Neuronal stem cell (in vitro differentiated cells): ENCODE measurements at regions not wholly inside any gene's neighbourhood (a gene's known extent, or its start where the extent isn't known, plus 50 kb on each side); places are given as distances from the start of the nearest gene placed in this dataset.

Source experiments
- DNase-seq: peaks from one replicate; pipeline ENCODE4 v3.0.0-alpha.2; 2013; ENCODE audit warnings: low spot score
- H2AFZ ChIP-seq: one replicate; pipeline ENCODE4 v1.6.1; 2013; ENCODE audit warnings: mild to moderate bottlenecking, low read length, inconsistent platforms
- H2AK5ac ChIP-seq: 2 replicates; pipeline ENCODE4 v1.6.1; 2013; ENCODE audit warnings: low read depth, mild to moderate bottlenecking, inconsistent platforms, low read length, moderate library complexity, mixed read lengths
- H2BK120ac ChIP-seq: 2 replicates; pipeline ENCODE4 v1.6.1; 2013; ENCODE audit warnings: low read depth, mild to moderate bottlenecking, inconsistent platforms, low read length, moderate library complexity, mixed read lengths
- H2BK12ac ChIP-seq: one replicate; pipeline ENCODE4 v1.6.1; 2013; ENCODE audit warnings: low read length, inconsistent platforms
- H2BK15ac ChIP-seq: 2 replicates; pipeline ENCODE4 v1.6.1; 2013; ENCODE audit warnings: mild to moderate bottlenecking, low read length, inconsistent platforms, mixed read lengths
- H2BK5ac ChIP-seq: one replicate; pipeline ENCODE4 v1.6.1; 2013; ENCODE audit warnings: inconsistent platforms, mild to moderate bottlenecking, low read length, moderate library complexity
- H3K14ac ChIP-seq: one replicate; pipeline ENCODE4 v1.6.1; 2013; ENCODE audit warnings: low read length, inconsistent platforms
- H3K18ac ChIP-seq: 2 replicates; pipeline ENCODE4 v1.6.1; 2013; ENCODE audit warnings: low read length, inconsistent platforms
- H3K23ac ChIP-seq: 2 replicates; pipeline ENCODE4 v1.6.1; 2013; ENCODE audit warnings: low read depth, mild to moderate bottlenecking, mixed read lengths, low read length, inconsistent platforms; ENCODE audit not compliant: poor library complexity
- H3K27ac ChIP-seq: replicated peaks from 3 replicates; pipeline ENCODE4 v1.5.1; 2013; ENCODE audit warnings: low read length, inconsistent platforms
- H3K27me3 ChIP-seq, 3 experiments: 2 replicates each; pipeline ENCODE4 v1.6.1; 2013; ENCODE audit warnings: low read length in 3 of 3, mild to moderate bottlenecking in 2 of 3, inconsistent platforms in 1 of 3, low read depth in 1 of 3, mixed read lengths in 1 of 3, moderate library complexity in 1 of 3; ENCODE audit not compliant: control insufficient read depth in 3 of 3, insufficient read depth in 3 of 3
- H3K36me3 ChIP-seq, 2 donors: replicated peaks in 1 of 2; 2 replicates each; pipeline ENCODE4 v1.6.1; 2013; ENCODE audit warnings: low read length in 2 of 2; ENCODE audit not compliant: control insufficient read depth in 2 of 2, insufficient read depth in 2 of 2
- H3K4ac ChIP-seq: 2 replicates; pipeline ENCODE4 v1.6.1; 2013; ENCODE audit warnings: inconsistent platforms, mild to moderate bottlenecking, low read length, moderate library complexity
- H3K4me1 ChIP-seq, 2 donors: 1 replicate in 1 of 2; 2 replicates in 1 of 2; pipeline ENCODE4 v1.6.1; 2013; ENCODE audit warnings: low read length in 2 of 2, low read depth in 1 of 2; ENCODE audit not compliant: control insufficient read depth in 2 of 2, insufficient read depth in 1 of 2
- H3K4me2 ChIP-seq: one replicate; pipeline ENCODE4 v1.6.1; 2013; ENCODE audit warnings: mild to moderate bottlenecking, low read length, inconsistent platforms; ENCODE audit not compliant: insufficient read depth, poor library complexity, severe bottlenecking
- H3K4me3 ChIP-seq, 2 donors: 2 replicates each; pipeline ENCODE4 v1.5.1; 2013; ENCODE audit warnings: low read length in 2 of 2, mild to moderate bottlenecking in 2 of 2, inconsistent platforms in 1 of 2, moderate library complexity in 1 of 2
- H3K79me1 ChIP-seq: one replicate; pipeline ENCODE4 v1.6.1; 2013; ENCODE audit warnings: low read depth, mild to moderate bottlenecking, inconsistent platforms, low read length, moderate library complexity
- H3K9ac ChIP-seq: one replicate; pipeline ENCODE4 v1.6.1; 2013; ENCODE audit warnings: mild to moderate bottlenecking, low read depth, low read length, inconsistent platforms; ENCODE audit not compliant: poor library complexity
- H3K9me3 ChIP-seq, 2 donors: replicated peaks in 1 of 2; 2 replicates each; pipeline versions ENCODE3 to v1.6.1; 2013; ENCODE audit warnings: low read length in 2 of 2, mild to moderate bottlenecking in 2 of 2, inconsistent platforms in 1 of 2, low read depth in 1 of 2, mixed read lengths in 1 of 2, moderate library complexity in 1 of 2; ENCODE audit not compliant: control insufficient read depth in 2 of 2, insufficient read depth in 1 of 2
- H4K8ac ChIP-seq: one replicate; pipeline ENCODE4 v1.6.1; 2013; ENCODE audit warnings: low read depth, mild to moderate bottlenecking, inconsistent platforms, low read length, moderate library complexity
- H4K91ac ChIP-seq: one replicate; pipeline ENCODE4 v1.6.1; 2013; ENCODE audit warnings: low read length, low read depth, mild to moderate bottlenecking, inconsistent platforms; ENCODE audit not compliant: poor library complexity
- WGBS, 2 donors: extraction: QIAGEN DNeasy Blood & Tissue Kit; methylation state at CpG; one replicate each; pipeline ENCODE4 v1.1.7; 2013; ENCODE audit warnings: missing lambda C conversion rate in 2 of 2, mixed read lengths in 1 of 2; ENCODE audit not compliant: insufficient read length in 2 of 2, insufficient replicate concordance in 1 of 2; ENCODE audit errors: extremely low coverage in 2 of 2; 5-methylcytosine and 5-hydroxymethylcytosine counted together

DNA sequence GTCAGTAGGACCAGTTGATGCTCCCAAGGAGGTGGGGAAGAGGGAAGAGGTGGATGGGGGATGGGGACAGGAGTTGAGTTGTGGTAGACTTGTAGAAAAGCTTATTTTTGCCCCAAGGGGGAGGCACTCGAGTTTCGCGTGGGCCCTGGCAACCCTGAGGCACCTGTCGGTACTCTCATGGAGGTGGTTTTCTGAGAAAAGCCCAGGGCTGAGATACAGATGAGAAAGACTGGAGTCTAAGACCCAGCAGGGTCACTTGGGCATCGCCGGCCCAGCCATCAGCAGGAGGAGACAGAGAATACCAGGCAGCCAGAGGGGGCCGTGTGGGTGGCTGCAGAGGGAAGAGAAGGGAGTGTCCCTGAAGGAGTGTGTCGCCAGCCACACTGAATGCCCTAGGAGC is 57.7 kb upstream of the HPCAL1 start:
- Histone ChIP-seq H2BK120ac (no peak overlapping the region), H3K36me3 (no peaks in the 10 kb centered on the region), H4K91ac (no peak overlapping the region), H3K9ac (no peak overlapping the region), H3K18ac (no peak overlapping the region), H2BK5ac (no peak overlapping the region), H2AK5ac (no peak overlapping the region), H2BK12ac (no peak overlapping the region), H3K4ac (no peak overlapping the region), H3K23ac (no peak overlapping the region), H4K8ac (no peak overlapping the region), H3K4me3 (no peak overlapping the region), H3K79me1 (no peaks in the 10 kb centered on the region), H2AFZ (no peak overlapping the region), H3K4me1 (no peaks in the 10 kb centered on the region), H3K4me2 (no peak overlapping the region), H3K9me3 (no peaks in the 10 kb centered on the region), H3K27me3 (peaks cover 0 to 51% (median 0%) of the 10 kb centered on the region in 3 experiments), H3K14ac (no peak overlapping the region), H3K27ac (no peak overlapping the region), H2BK15ac (no peak overlapping the region)
- no CpG with 5 or more reads among the region's 8 CpGs for WGBS, 2 donors
- no peak for DNase-seq

DNA sequence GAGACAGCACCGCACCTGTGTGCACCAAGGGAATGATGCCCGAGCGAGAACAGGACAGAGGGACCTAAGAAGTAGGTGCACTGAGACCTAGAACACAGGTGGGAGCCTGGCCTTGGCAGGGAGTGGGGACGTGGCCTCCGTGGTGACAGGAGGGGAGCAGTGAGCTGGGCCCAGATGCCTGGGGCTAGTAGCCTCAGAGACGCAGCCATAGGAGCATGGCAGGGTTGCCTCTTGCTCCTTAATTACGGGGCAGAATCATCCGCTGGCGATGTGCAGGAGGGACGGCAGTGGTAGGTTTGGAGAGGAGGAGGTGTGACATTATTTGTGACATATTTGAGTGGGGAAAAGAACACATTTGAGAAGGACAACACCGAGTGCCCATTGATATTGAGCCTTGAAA is 57.0 kb upstream of the HPCAL1 start:
- Histone ChIP-seq H2BK15ac (no peak overlapping the region), H3K14ac (peak overlapping the region; percentile 66), H3K36me3 (no peaks in the 10 kb centered on the region), H3K79me1 (no peaks in the 10 kb centered on the region), H2BK12ac (no peak overlapping the region), H3K4me2 (no peak overlapping the region), H3K4me3 (no peak overlapping the region), H3K23ac (no peak overlapping the region), H2AK5ac (peak overlapping the region; percentile 66), H4K8ac (no peak overlapping the region), H3K9ac (no peak overlapping the region), H3K27ac (no peak overlapping the region), H3K9me3 (peaks cover 0 to 6% of the 10 kb centered on the region in 2 donors), H2BK5ac (no peak overlapping the region), H3K18ac (peak overlapping the region; percentile 21), H2BK120ac (no peak overlapping the region), H2AFZ (no peak overlapping the region), H4K91ac (no peak overlapping the region), H3K27me3 (peaks cover 0 to 49% (median 0%) of the 10 kb centered on the region in 3 experiments), H3K4me1 (no peaks in the 10 kb centered on the region), H3K4ac (no peak overlapping the region)
- DNase-seq: no peak
- WGBS, 2 donors: no CpG with 5 or more reads among the region's 11 CpGs

DNA sequence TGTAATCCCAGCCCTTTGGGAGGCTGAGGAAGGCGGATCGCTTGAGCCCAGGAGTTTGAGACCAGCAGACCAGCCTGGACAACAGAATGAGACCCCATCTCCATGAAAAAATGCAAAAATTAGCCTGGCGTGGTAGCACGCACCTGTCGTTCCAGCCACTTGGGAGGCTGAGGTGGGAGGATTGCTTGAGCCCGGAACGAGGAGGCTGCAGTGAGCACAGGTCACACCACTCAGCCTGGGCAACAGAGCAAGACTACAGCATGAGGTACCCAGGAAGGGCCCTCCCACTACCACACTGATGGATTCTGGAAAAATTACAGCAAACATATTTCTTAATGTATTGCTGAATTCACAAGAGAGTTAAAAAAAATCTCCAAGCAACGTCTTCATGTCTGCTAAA is 56.3 kb upstream of the HPCAL1 start:
- Histone ChIP-seq H2AK5ac (no peak overlapping the region), H3K9me3 (peaks cover 0 to 7% of the 10 kb centered on the region in 2 donors), H3K4me2 (no peak overlapping the region), H3K18ac (no peak overlapping the region), H2BK5ac (no peak overlapping the region), H3K4ac (no peak overlapping the region), H4K91ac (peak overlapping the region; percentile 64), H3K4me1 (no peaks in the 10 kb centered on the region), H3K23ac (no peak overlapping the region), H3K4me3 (no peak overlapping the region), H3K27ac (no peak overlapping the region), H4K8ac (no peak overlapping the region), H2BK12ac (no peak overlapping the region), H3K14ac (no peak overlapping the region), H2BK15ac (no peak overlapping the region), H2BK120ac (no peak overlapping the region), H3K27me3 (peaks cover 0 to 46% (median 0%) of the 10 kb centered on the region in 3 experiments), H3K9ac (no peak overlapping the region), H3K79me1 (no peaks in the 10 kb centered on the region), H3K36me3 (no peaks in the 10 kb centered on the region), H2AFZ (no peak overlapping the region)
- no CpG with 5 or more reads among the region's 8 CpGs for WGBS, 2 donors
- no peak for DNase-seq

DNA sequence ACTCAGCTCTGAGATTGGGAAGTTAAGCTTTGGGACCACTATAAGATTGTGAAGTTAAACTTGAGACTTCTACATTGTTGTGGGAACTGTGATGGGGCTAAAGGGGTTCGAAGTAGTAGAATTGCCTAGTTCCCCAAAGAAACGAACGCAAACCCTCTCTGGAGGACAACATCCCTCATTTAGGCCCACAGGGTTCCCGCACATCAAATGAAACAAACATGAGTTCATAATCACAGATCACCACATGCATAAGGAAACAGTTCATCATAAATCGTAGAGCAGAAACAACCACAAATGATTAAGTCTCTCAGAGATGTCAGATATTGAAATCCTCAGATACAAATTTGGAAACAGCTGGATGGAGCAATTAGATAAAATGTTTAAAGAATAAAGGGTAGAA is 55.9 kb upstream of the HPCAL1 start:
- no peaks in the 10 kb centered on the region for H3K79me1 ChIP-seq
- no peak overlapping the region for H2BK120ac ChIP-seq
- no peak overlapping the region for H3K4ac ChIP-seq
- no CpG with 5 or more reads among the region's 5 CpGs for WGBS, 2 donors
- no peak overlapping the region for H2BK12ac ChIP-seq
- H4K91ac ChIP-seq: no peak overlapping the region
- H3K9me3 ChIP-seq: peaks cover 0 to 7% of the 10 kb centered on the region in 2 donors
- no peak overlapping the region for H3K9ac ChIP-seq
- no peak overlapping the region for H2BK15ac ChIP-seq
- DNase-seq: no peak
- peaks cover 0 to 42% (median 0%) of the 10 kb centered on the region in 3 experiments for H3K27me3 ChIP-seq
- no peaks in the 10 kb centered on the region for H3K4me1 ChIP-seq
- H3K18ac ChIP-seq: no peak overlapping the region
- H2BK5ac ChIP-seq: no peak overlapping the region
- H3K4me3 ChIP-seq: no peak overlapping the region
- H2AK5ac ChIP-seq: no peak overlapping the region
- H2AFZ ChIP-seq: no peak overlapping the region
- H3K27ac ChIP-seq: no peak overlapping the region
- no peak overlapping the region for H4K8ac ChIP-seq
- H3K23ac ChIP-seq: no peak overlapping the region
- H3K36me3 ChIP-seq: no peaks in the 10 kb centered on the region
- no peak overlapping the region for H3K4me2 ChIP-seq
- no peak overlapping the region for H3K14ac ChIP-seq
